ENCODE measurements at regions not wholly inside any gene's neighbourhood (a gene's known extent, or its start where the extent isn't known, plus 50 kb on each side); places are given as distances from the start of the nearest gene placed in this dataset.

- Histone ChIP-seq H3K9ac (ENCODE audit: low read depth, low read length) (no peak overlapping the region), H3K4me3 (ENCODE audit: low read length) (no peak overlapping the region)
Measured at GRCh38 chr10:21065621-21066248, 168.6 kb upstream of the NEBL start.

GRCh38 chr10:21061982-21062381 lies 164.9 kb upstream of the NEBL start:
- Histone ChIP-seq H3K27ac (ENCODE audit: low read length) (no peak overlapping the region), H3K4me3 (ENCODE audit: low read length) (no peak overlapping the region), H3K4me1 (ENCODE audit: insufficient read depth, low read length) (0 out of 2 replicates have a peak, but pooled peaks cover 7% of the 10 kb centered on the region), H3K36me3 (ENCODE audit: insufficient read depth, low read depth, low read length) (no peaks in the 10 kb centered on the region), H3K27me3 (ENCODE audit: insufficient read depth, low read length) (no peaks in the 10 kb centered on the region), H3K9ac (ENCODE audit: low read depth, low read length) (no peak overlapping the region), H3K9me3 (ENCODE audit: insufficient read depth, low read depth, low read length) (peaks cover 5% of the 10 kb centered on the region; the same call in 1 of the 2 replicates)

More at GRCh38 chr10:21065621-21066248, 168.6 kb upstream of the NEBL start:
- Histone ChIP-seq H3K36me3 (ENCODE audit: insufficient read depth, low read depth, low read length) (no peaks in the 10 kb centered on the region), H3K9me3 (ENCODE audit: insufficient read depth, low read depth, low read length) (no peaks in the 10 kb centered on the region), H3K27me3 (ENCODE audit: insufficient read depth, low read length) (no peaks in the 10 kb centered on the region), H3K27ac (ENCODE audit: low read length) (no peak overlapping the region), H3K4me1 (ENCODE audit: insufficient read depth, low read length) (0 out of 2 replicates have a peak, but pooled peaks cover 4% of the 10 kb centered on the region)

GRCh38 chr10:21061184-21061583 lies 164.1 kb upstream of the NEBL start:
- Histone ChIP-seq H3K9ac (ENCODE audit: low read depth, low read length) (no peak overlapping the region), H3K27ac (ENCODE audit: low read length) (no peak overlapping the region), H3K4me3 (ENCODE audit: low read length) (no peak overlapping the region), H3K36me3 (ENCODE audit: insufficient read depth, low read depth, low read length) (no peaks in the 10 kb centered on the region), H3K4me1 (ENCODE audit: insufficient read depth, low read length) (0 out of 2 replicates have a peak, but pooled peaks cover 7% of the 10 kb centered on the region), H3K9me3 (ENCODE audit: insufficient read depth, low read depth, low read length) (peaks cover 5% of the 10 kb centered on the region; the same call in 1 of the 2 replicates), H3K27me3 (ENCODE audit: insufficient read depth, low read length) (no peaks in the 10 kb centered on the region)

GRCh38 chr10:21060626-21061025 lies 163.5 kb upstream of the NEBL start:
- H3K4me1 ChIP-seq (ENCODE audit: insufficient read depth, low read length), result 0 out of 2 replicates have a peak, but pooled peaks cover 7% of the 10 kb centered on the region
- H3K9me3 ChIP-seq (ENCODE audit: insufficient read depth, low read depth, low read length), result peaks cover 5% of the 10 kb centered on the region; the same call in 1 of the 2 replicates
- H3K27ac ChIP-seq (ENCODE audit: low read length), result no peak overlapping the region
- H3K27me3 ChIP-seq (ENCODE audit: insufficient read depth, low read length), result no peaks in the 10 kb centered on the region
- H3K36me3 ChIP-seq (ENCODE audit: insufficient read depth, low read depth, low read length), result no peaks in the 10 kb centered on the region
- H3K4me3 ChIP-seq (ENCODE audit: low read length), result no peak overlapping the region
- no peak overlapping the region for H3K9ac ChIP-seq (ENCODE audit: low read depth, low read length)

- no peaks in the 10 kb centered on the region for H3K36me3 ChIP-seq (ENCODE audit: insufficient read depth, low read depth, low read length)
- H3K27ac ChIP-seq (ENCODE audit: low read length), result no peak overlapping the region
- no peaks in the 10 kb centered on the region for H3K27me3 ChIP-seq (ENCODE audit: insufficient read depth, low read length)
- no peak overlapping the region for H3K4me3 ChIP-seq (ENCODE audit: low read length)
- 0 out of 2 replicates have a peak, but pooled peaks cover 7% of the 10 kb centered on the region for H3K4me1 ChIP-seq (ENCODE audit: insufficient read depth, low read length)
- H3K9ac ChIP-seq (ENCODE audit: low read depth, low read length), result no peak overlapping the region
- H3K9me3 ChIP-seq (ENCODE audit: insufficient read depth, low read depth, low read length), result peaks cover 5% of the 10 kb centered on the region; the same call in 1 of the 2 replicates
Measured at GRCh38 chr10:21057989-21058388, 160.9 kb upstream of the NEBL start.

GRCh38 chr10:21057436-21057835 lies 160.3 kb upstream of the NEBL start:
- H3K36me3 ChIP-seq (ENCODE audit: insufficient read depth, low read depth, low read length), result no peaks in the 10 kb centered on the region
- no peak overlapping the region for H3K27ac ChIP-seq (ENCODE audit: low read length)
- no peak overlapping the region for H3K4me3 ChIP-seq (ENCODE audit: low read length)
- H3K27me3 ChIP-seq (ENCODE audit: insufficient read depth, low read length), result no peaks in the 10 kb centered on the region
- no peak overlapping the region for H3K9ac ChIP-seq (ENCODE audit: low read depth, low read length)
- H3K4me1 ChIP-seq (ENCODE audit: insufficient read depth, low read length), result 0 out of 2 replicates have a peak, but pooled peaks cover 7% of the 10 kb centered on the region
- H3K9me3 ChIP-seq (ENCODE audit: insufficient read depth, low read depth, low read length), result peaks cover 5% of the 10 kb centered on the region; the same call in 1 of the 2 replicates

GRCh38 chr10:21056461-21056860 lies 159.3 kb upstream of the NEBL start:
- Histone ChIP-seq H3K9ac (ENCODE audit: low read depth, low read length) (no peak overlapping the region), H3K27ac (ENCODE audit: low read length) (no peak overlapping the region), H3K4me3 (ENCODE audit: low read length) (no peak overlapping the region), H3K4me1 (ENCODE audit: insufficient read depth, low read length) (0 out of 2 replicates have a peak, but pooled peaks cover 7% of the 10 kb centered on the region), H3K36me3 (ENCODE audit: insufficient read depth, low read depth, low read length) (no peaks in the 10 kb centered on the region), H3K9me3 (ENCODE audit: insufficient read depth, low read depth, low read length) (peaks cover 5% of the 10 kb centered on the region), H3K27me3 (ENCODE audit: insufficient read depth, low read length) (no peaks in the 10 kb centered on the region)

- no peaks in the 10 kb centered on the region for H3K27me3 ChIP-seq (ENCODE audit: insufficient read depth, low read length)
- 0 out of 2 replicates have a peak, but pooled peaks cover 7% of the 10 kb centered on the region for H3K4me1 ChIP-seq (ENCODE audit: insufficient read depth, low read length)
- no peak overlapping the region for H3K9ac ChIP-seq (ENCODE audit: low read depth, low read length)
- peaks cover 5% of the 10 kb centered on the region for H3K9me3 ChIP-seq (ENCODE audit: insufficient read depth, low read depth, low read length)
- no peak overlapping the region for H3K4me3 ChIP-seq (ENCODE audit: low read length)
- H3K36me3 ChIP-seq (ENCODE audit: insufficient read depth, low read depth, low read length), result no peaks in the 10 kb centered on the region
- no peak overlapping the region for H3K27ac ChIP-seq (ENCODE audit: low read length)
Measured at GRCh38 chr10:21055339-21056135, 158.4 kb upstream of the NEBL start.

GRCh38 chr10:21053953-21054690 lies 157.0 kb upstream of the NEBL start:
- H3K9ac ChIP-seq (ENCODE audit: low read depth, low read length), result no peak overlapping the region
- 0 out of 2 replicates have a peak, but pooled peaks cover 7% of the 10 kb centered on the region for H3K4me1 ChIP-seq (ENCODE audit: insufficient read depth, low read length)
- no peaks in the 10 kb centered on the region for H3K27me3 ChIP-seq (ENCODE audit: insufficient read depth, low read length)
- H3K36me3 ChIP-seq (ENCODE audit: insufficient read depth, low read depth, low read length), result no peaks in the 10 kb centered on the region
- H3K4me3 ChIP-seq (ENCODE audit: low read length), result no peak overlapping the region
- peaks cover 3% of the 10 kb centered on the region for H3K9me3 ChIP-seq (ENCODE audit: insufficient read depth, low read depth, low read length)
- no peak overlapping the region for H3K27ac ChIP-seq (ENCODE audit: low read length)

GRCh38 chr10:21052709-21053104 lies 155.6 kb upstream of the NEBL start:
- H3K9ac ChIP-seq (ENCODE audit: low read depth, low read length), result no peak overlapping the region
- no peaks in the 10 kb centered on the region; the same call in 1 of the 2 replicates for H3K9me3 ChIP-seq (ENCODE audit: insufficient read depth, low read depth, low read length)
- H3K4me1 ChIP-seq (ENCODE audit: insufficient read depth, low read length), result no peaks in the 10 kb centered on the region
- no peaks in the 10 kb centered on the region for H3K27me3 ChIP-seq (ENCODE audit: insufficient read depth, low read length)
- no peaks in the 10 kb centered on the region for H3K36me3 ChIP-seq (ENCODE audit: insufficient read depth, low read depth, low read length)
- no peak overlapping the region for H3K27ac ChIP-seq (ENCODE audit: low read length)
- H3K4me3 ChIP-seq (ENCODE audit: low read length), result no peak overlapping the region

GRCh38 chr10:21052072-21052708 lies 155.1 kb upstream of the NEBL start:
- Histone ChIP-seq H3K36me3 (ENCODE audit: insufficient read depth, low read depth, low read length) (no peaks in the 10 kb centered on the region), H3K9ac (ENCODE audit: low read depth, low read length) (no peak overlapping the region), H3K9me3 (ENCODE audit: insufficient read depth, low read depth, low read length) (no peaks in the 10 kb centered on the region; the same call in 1 of the 2 replicates), H3K27me3 (ENCODE audit: insufficient read depth, low read length) (no peaks in the 10 kb centered on the region), H3K4me3 (ENCODE audit: low read length) (no peak overlapping the region), H3K4me1 (ENCODE audit: insufficient read depth, low read length) (no peaks in the 10 kb centered on the region), H3K27ac (ENCODE audit: low read length) (no peak overlapping the region)

Measured in iPS-20b (cell line).